Ascending aorta (tissue), 2 donors: ENCODE measurements at regions not wholly inside any gene's neighbourhood (a gene's known extent, or its start where the extent isn't known, plus 50 kb on each side); places are given as distances from the start of the nearest gene placed in this dataset.

Source experiments
- DNase-seq, 2 donors: peaks; one replicate each; pipeline ENCODE4 v3.0.0-alpha.2; 2019; ENCODE audit warnings: low spot score in 2 of 2
- H3K27ac ChIP-seq, 2 donors: fragments of 200-600 bp; sonication (generic); one replicate each; pipeline ENCODE4 v1.5.1; 2016 to 2017; ENCODE audit warnings: mild to moderate bottlenecking in 1 of 2
- H3K27me3 ChIP-seq: fragments of 200-600 bp; sonication (generic); one replicate; pipeline ENCODE4 v1.5.1; 2017
- H3K36me3 ChIP-seq, 2 donors: fragments of 200-600 bp; sonication (generic); one replicate each; pipeline ENCODE4 v1.5.1; 2016
- H3K4me1 ChIP-seq, 2 donors: fragments of 200-600 bp; sonication (generic); one replicate each; pipeline ENCODE4 v1.5.1; 2016 to 2017; ENCODE audit warnings: mild to moderate bottlenecking in 1 of 2
- H3K4me3 ChIP-seq, 2 donors: fragments of 200-600 bp; sonication (generic); one replicate each; pipeline ENCODE4 v1.5.1; 2016 to 2017; ENCODE audit warnings: mild to moderate bottlenecking in 1 of 2
- H3K9me3 ChIP-seq, 2 donors: fragments of 200-600 bp; sonication (generic); one replicate each; pipeline ENCODE4 v1.5.1; 2016
- intact Hi-C: fragments of 100-400 bp; cut with DNase I; formaldehyde crosslinking; loops from one replicate; pipeline ENCODE4 v1.15.1; 2023
- TF ChIP-seq, protein P1 (sequence below), 3 experiments: fragments of 200-600 bp in 2 of 3; fragments of 450-650 bp in 1 of 3; sonication (generic) in 2 of 3; IDR thresholded peaks; one replicate each; pipeline ENCODE4 v1.5.1; 2016 to 2019; ENCODE audit warnings: antibody characterized with exemption in 3 of 3, mild to moderate bottlenecking in 1 of 3, moderate library complexity in 1 of 3

GRCh38 chr1:235002706-235003300, 125.8 kb downstream of the TOMM20 start:
- Histone ChIP-seq H3K27me3 (no peaks in the 10 kb centered on the region), H3K36me3 (no peaks in the 10 kb centered on the region), H3K9me3 (no peaks in the 10 kb centered on the region), H3K4me1 (peaks cover under 1 to 15% of the 10 kb centered on the region in 2 donors), H3K27ac (no peak overlapping the region), H3K4me3 (no peak overlapping the region)
- TF ChIP-seq, protein P1, sequence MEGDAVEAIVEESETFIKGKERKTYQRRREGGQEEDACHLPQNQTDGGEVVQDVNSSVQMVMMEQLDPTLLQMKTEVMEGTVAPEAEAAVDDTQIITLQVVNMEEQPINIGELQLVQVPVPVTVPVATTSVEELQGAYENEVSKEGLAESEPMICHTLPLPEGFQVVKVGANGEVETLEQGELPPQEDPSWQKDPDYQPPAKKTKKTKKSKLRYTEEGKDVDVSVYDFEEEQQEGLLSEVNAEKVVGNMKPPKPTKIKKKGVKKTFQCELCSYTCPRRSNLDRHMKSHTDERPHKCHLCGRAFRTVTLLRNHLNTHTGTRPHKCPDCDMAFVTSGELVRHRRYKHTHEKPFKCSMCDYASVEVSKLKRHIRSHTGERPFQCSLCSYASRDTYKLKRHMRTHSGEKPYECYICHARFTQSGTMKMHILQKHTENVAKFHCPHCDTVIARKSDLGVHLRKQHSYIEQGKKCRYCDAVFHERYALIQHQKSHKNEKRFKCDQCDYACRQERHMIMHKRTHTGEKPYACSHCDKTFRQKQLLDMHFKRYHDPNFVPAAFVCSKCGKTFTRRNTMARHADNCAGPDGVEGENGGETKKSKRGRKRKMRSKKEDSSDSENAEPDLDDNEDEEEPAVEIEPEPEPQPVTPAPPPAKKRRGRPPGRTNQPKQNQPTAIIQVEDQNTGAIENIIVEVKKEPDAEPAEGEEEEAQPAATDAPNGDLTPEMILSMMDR (IDR thresholded peaks at IDR 0.05), result no peak
- intact Hi-C loops, result no loop called here
- peak in 1 of 2 donors; percentile 39 for DNase-seq

DNA sequence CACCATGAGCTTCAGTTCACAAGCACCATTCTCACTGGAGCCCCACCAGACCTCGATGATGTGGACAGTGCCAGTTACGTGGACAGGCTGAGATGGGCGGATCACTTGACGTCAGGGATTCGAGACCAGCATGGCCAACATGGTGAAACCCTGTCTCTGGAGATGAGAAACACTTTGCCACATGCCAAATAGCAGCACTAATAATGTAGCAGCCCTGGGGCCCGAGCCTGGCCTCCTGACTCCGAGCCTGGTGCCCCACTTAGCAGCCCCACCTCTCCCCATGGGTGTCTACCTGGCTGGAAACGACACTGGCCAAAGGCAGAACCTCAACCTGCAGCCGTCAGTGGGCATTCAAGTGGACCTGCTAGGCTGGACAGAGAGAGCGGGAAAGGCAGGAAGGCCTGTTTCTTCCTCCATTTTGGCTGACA, 129.1 kb downstream of the TOMM20 start:
- no peak overlapping the region for H3K4me3 ChIP-seq
- H3K27me3 ChIP-seq, result no peaks in the 10 kb centered on the region
- H3K9me3 ChIP-seq, result no peaks in the 10 kb centered on the region
- H3K4me1 ChIP-seq, result peaks cover 3 to 28% of the 10 kb centered on the region in 2 donors
- no peak for DNase-seq
- H3K36me3 ChIP-seq, result no peaks in the 10 kb centered on the region
- TF ChIP-seq, protein P1 (IDR thresholded peaks at IDR 0.05), result no peak
- intact Hi-C loops, result no loop called here
- H3K27ac ChIP-seq, result peak overlapping the region; percentile 89 to 94

- H3K27ac ChIP-seq, result peak overlapping the region; percentile 89 to 94
- intact Hi-C loops, result loop anchor here (1.0 to 2.0 kb wide), 4 partner anchors 50 to 463 kb away; partner anchors contain the start of gene IRF2BP2
- H3K36me3 ChIP-seq, result no peaks in the 10 kb centered on the region
- H3K9me3 ChIP-seq, result no peaks in the 10 kb centered on the region
- TF ChIP-seq, protein P1 (IDR thresholded peaks at IDR 0.05), result no peak
- H3K4me1 ChIP-seq, result peaks cover 3 to 28% of the 10 kb centered on the region in 2 donors
- DNase-seq, result peak in 1 of 2 donors; percentile 87
- H3K27me3 ChIP-seq, result no peaks in the 10 kb centered on the region
- H3K4me3 ChIP-seq, result peak overlapping the region; percentile 28 to 29
Measured at GRCh38 chr1:234997896-234998741, 130.5 kb downstream of the TOMM20 start.

GRCh38 chr1:234997201-234997895, 131.3 kb downstream of the TOMM20 start:
- DNase-seq, result peak; percentile 99 to 100
- Histone ChIP-seq H3K36me3 (no peaks in the 10 kb centered on the region), H3K27ac (peak overlapping the region; percentile 89 to 94), H3K27me3 (no peaks in the 10 kb centered on the region), H3K4me3 (peak overlapping the region; percentile 28 to 29), H3K9me3 (no peaks in the 10 kb centered on the region), H3K4me1 (peaks cover 3 to 28% of the 10 kb centered on the region in 2 donors)
- TF ChIP-seq, protein P1 (IDR thresholded peaks at IDR 0.05), result no peak
- intact Hi-C loops, result loop anchor here (1.0 to 2.0 kb wide), 4 partner anchors 51 to 463 kb away; partner anchors contain the start of gene IRF2BP2

- Histone ChIP-seq H3K9me3 (no peaks in the 10 kb centered on the region), H3K4me3 (no peak overlapping the region), H3K4me1 (peaks cover 3 to 28% of the 10 kb centered on the region in 2 donors), H3K36me3 (no peaks in the 10 kb centered on the region), H3K27ac (peak overlapping the region; percentile 89 to 90), H3K27me3 (no peaks in the 10 kb centered on the region)
- intact Hi-C loops, result loop anchor here (2.0 kb wide), 2 partner anchors 386 to 462 kb away; partner anchors contain the start of gene IRF2BP2
- TF ChIP-seq, protein P1 (IDR thresholded peaks at IDR 0.05), result no peak
- DNase-seq, result no peak
Measured at GRCh38 chr1:234996245-234996757, 132.3 kb downstream of the TOMM20 start.
